H1 (cell line): ENCODE measurements at regions not wholly inside any gene's neighbourhood (a gene's known extent, or its start where the extent isn't known, plus 50 kb on each side); places are given as distances from the start of the nearest gene placed in this dataset.

Source experiments
- GABPA ChIP-seq: IDR thresholded peaks from 2 replicates; pipeline ENCODE4 v1.6.1; 2011; ENCODE audit warnings: mild to moderate bottlenecking, low read length, moderate library complexity, borderline replicate concordance; ENCODE audit not compliant: insufficient read depth
- KDM5A ChIP-seq: fragments of 200-600 bp; IDR thresholded peaks from 2 replicates; pipeline ENCODE4 v1.7.1; 2012; ENCODE audit warnings: mild to moderate bottlenecking, low read length, inconsistent platforms, mixed read lengths
- NRF1 ChIP-seq: IDR thresholded peaks from 2 replicates; pipeline ENCODE4 v1.6.1; 2011; ENCODE audit warnings: mild to moderate bottlenecking, low read depth, low read length, improper control_type of control experiment
- RAD21 ChIP-seq, 2 experiments: IDR thresholded peaks in 1 of 2; conservative IDR thresholded peaks in 1 of 2; 2 replicates each; pipeline ENCODE4 v1.6.1; 2011; ENCODE audit warnings: low read depth in 2 of 2, low read length in 2 of 2, improper control_type of control experiment in 1 of 2, inconsistent platforms in 1 of 2, mild to moderate bottlenecking in 1 of 2, moderate library complexity in 1 of 2
- TF ChIP-seq, protein P1 (sequence below): fragments of 300-600 bp; sonication (generic); IDR thresholded peaks from 2 replicates; pipeline ENCODE4 v1.7.1; 2012; ENCODE audit warnings: low read length, moderate library complexity, mild to moderate bottlenecking, inconsistent platforms; ENCODE audit not compliant: insufficient replicate concordance
- TF ChIP-seq, protein P2 (sequence below): IDR thresholded peaks from 2 replicates; pipeline ENCODE4 v1.6.1; 2012; ENCODE audit warnings: inconsistent platforms

DNA sequence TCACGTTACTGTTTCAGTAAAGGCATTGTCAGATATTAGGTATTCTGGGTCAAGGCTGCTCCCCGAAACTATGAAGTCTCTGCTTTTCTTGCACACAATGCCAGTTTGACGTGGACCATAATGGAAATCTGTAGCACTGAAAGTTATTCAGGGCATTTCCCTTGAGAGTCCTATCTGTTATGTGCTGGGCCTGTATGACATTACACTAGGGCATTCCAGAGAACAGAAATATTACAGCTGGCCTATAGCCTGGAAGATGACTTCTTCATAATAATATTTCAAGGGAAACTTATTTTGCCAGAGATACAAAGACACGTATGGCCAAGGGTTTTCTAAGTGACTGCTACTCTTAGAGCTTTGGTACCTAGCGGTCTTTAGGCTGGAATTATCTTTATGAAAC lies 613.6 kb upstream of the CBLB start (continued):
- TF ChIP-seq, protein P1, sequence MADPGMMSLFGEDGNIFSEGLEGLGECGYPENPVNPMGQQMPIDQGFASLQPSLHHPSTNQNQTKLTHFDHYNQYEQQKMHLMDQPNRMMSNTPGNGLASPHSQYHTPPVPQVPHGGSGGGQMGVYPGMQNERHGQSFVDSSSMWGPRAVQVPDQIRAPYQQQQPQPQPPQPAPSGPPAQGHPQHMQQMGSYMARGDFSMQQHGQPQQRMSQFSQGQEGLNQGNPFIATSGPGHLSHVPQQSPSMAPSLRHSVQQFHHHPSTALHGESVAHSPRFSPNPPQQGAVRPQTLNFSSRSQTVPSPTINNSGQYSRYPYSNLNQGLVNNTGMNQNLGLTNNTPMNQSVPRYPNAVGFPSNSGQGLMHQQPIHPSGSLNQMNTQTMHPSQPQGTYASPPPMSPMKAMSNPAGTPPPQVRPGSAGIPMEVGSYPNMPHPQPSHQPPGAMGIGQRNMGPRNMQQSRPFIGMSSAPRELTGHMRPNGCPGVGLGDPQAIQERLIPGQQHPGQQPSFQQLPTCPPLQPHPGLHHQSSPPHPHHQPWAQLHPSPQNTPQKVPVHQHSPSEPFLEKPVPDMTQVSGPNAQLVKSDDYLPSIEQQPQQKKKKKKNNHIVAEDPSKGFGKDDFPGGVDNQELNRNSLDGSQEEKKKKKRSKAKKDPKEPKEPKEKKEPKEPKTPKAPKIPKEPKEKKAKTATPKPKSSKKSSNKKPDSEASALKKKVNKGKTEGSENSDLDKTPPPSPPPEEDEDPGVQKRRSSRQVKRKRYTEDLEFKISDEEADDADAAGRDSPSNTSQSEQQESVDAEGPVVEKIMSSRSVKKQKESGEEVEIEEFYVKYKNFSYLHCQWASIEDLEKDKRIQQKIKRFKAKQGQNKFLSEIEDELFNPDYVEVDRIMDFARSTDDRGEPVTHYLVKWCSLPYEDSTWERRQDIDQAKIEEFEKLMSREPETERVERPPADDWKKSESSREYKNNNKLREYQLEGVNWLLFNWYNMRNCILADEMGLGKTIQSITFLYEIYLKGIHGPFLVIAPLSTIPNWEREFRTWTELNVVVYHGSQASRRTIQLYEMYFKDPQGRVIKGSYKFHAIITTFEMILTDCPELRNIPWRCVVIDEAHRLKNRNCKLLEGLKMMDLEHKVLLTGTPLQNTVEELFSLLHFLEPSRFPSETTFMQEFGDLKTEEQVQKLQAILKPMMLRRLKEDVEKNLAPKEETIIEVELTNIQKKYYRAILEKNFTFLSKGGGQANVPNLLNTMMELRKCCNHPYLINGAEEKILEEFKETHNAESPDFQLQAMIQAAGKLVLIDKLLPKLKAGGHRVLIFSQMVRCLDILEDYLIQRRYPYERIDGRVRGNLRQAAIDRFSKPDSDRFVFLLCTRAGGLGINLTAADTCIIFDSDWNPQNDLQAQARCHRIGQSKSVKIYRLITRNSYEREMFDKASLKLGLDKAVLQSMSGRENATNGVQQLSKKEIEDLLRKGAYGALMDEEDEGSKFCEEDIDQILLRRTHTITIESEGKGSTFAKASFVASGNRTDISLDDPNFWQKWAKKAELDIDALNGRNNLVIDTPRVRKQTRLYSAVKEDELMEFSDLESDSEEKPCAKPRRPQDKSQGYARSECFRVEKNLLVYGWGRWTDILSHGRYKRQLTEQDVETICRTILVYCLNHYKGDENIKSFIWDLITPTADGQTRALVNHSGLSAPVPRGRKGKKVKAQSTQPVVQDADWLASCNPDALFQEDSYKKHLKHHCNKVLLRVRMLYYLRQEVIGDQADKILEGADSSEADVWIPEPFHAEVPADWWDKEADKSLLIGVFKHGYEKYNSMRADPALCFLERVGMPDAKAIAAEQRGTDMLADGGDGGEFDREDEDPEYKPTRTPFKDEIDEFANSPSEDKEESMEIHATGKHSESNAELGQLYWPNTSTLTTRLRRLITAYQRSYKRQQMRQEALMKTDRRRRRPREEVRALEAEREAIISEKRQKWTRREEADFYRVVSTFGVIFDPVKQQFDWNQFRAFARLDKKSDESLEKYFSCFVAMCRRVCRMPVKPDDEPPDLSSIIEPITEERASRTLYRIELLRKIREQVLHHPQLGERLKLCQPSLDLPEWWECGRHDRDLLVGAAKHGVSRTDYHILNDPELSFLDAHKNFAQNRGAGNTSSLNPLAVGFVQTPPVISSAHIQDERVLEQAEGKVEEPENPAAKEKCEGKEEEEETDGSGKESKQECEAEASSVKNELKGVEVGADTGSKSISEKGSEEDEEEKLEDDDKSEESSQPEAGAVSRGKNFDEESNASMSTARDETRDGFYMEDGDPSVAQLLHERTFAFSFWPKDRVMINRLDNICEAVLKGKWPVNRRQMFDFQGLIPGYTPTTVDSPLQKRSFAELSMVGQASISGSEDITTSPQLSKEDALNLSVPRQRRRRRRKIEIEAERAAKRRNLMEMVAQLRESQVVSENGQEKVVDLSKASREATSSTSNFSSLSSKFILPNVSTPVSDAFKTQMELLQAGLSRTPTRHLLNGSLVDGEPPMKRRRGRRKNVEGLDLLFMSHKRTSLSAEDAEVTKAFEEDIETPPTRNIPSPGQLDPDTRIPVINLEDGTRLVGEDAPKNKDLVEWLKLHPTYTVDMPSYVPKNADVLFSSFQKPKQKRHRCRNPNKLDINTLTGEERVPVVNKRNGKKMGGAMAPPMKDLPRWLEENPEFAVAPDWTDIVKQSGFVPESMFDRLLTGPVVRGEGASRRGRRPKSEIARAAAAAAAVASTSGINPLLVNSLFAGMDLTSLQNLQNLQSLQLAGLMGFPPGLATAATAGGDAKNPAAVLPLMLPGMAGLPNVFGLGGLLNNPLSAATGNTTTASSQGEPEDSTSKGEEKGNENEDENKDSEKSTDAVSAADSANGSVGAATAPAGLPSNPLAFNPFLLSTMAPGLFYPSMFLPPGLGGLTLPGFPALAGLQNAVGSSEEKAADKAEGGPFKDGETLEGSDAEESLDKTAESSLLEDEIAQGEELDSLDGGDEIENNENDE = no peak
- no peak for TF ChIP-seq GABPA
- TF ChIP-seq, protein P2, sequence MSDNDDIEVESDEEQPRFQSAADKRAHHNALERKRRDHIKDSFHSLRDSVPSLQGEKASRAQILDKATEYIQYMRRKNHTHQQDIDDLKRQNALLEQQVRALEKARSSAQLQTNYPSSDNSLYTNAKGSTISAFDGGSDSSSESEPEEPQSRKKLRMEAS = no peak
- no peak for TF ChIP-seq NRF1
- no peak for TF ChIP-seq KDM5A
- TF ChIP-seq RAD21 (IDR thresholded peaks at IDR 0.05 in 1 of 2, conservative IDR thresholded peaks at IDR 0.05 in 1 of 2; ENCODE audit: low read depth in 2 of 2, low read length in 2 of 2) = no peak
